CMK (cell line): ENCODE measurements at regions not wholly inside any gene's neighbourhood (a gene's known extent, or its start where the extent isn't known, plus 50 kb on each side); places are given as distances from the start of the nearest gene placed in this dataset.
"Not testable (repeated sequence)": the region's sequence is repeated elsewhere in the genome, so short reads cannot be mapped to it uniquely, and the experiment has no call there.

Experiments
- DNase-seq: peaks from one replicate; pipeline ENCODE4 v3.0.0-alpha.2; 2010; ENCODE audit warnings: low read depth

DNA sequence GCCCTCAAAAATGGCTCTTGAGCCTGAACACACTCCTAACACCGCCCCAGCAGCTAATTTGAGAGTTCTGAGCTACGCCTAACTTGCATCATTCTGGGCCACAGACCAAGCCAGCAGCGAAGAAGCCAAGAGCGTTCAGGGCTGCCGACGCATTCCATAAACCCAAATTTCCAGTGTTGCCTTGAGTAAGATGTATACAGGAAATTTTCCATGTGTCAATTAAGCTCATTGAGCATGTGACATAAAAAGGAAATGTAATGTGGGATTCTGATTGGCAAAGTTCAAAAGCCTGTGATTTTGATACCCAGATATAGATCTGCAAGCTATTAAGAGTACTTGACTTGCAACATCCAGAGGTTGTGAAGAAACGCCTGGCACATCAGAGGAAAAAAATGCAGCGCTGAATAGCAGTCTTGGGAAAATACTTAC, 148.6 kb upstream of the NR2F2 start:
- DNase-seq: no peak

DNA sequence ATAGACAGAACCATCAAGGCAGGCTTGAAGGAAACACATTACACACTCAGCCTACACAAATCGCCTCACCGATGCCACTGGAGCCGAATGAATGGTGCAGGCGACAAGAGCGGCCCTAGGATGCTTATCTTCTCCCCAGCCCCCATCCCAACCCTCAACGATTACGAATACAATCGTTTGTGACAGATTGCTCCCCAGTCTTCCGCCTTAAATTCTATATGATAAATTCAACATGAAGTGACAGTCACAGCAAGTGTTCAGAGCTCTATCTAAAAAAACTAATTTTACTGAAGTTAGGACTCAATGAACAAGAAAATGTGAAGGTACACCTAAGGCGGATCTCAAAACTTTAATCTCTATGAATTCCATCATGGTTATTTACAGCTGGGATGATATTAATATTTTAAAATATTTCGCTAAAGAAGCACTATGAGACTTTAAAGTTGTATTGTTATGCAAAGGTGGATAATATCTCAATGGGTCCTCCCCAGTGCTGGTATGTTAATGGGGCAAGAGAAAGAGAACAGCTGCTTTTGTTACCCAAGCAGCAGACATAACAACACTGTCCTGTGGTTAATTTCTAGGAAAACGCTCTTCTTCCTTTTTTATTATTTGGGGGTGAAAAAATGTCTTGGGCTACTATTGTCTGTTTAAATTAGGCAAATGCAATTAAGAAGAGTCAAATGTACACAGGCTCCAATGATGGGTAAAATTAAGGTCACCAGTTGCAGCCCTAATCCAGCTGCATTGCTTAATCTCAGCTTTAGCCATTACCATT, 147.6 kb upstream of the NR2F2 start:
- no peak for DNase-seq

DNA sequence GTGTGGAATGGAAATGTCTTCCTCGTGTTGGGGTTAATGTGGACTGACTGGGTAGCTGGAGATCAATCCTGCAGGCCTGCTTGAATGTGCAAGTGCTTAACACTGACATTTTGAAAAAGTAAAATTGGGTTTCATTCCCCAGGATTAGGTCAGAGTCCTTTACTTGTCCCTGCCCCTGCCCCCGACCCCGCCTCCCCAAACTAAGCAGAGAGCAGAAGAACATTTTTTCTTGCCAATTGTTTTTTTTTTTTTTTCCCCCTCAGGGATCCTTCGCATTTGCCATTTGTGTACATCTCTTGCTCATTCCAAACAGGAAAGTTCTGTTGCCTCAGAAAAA, 147.0 kb upstream of the NR2F2 start:
- DNase-seq: no peak

DNA sequence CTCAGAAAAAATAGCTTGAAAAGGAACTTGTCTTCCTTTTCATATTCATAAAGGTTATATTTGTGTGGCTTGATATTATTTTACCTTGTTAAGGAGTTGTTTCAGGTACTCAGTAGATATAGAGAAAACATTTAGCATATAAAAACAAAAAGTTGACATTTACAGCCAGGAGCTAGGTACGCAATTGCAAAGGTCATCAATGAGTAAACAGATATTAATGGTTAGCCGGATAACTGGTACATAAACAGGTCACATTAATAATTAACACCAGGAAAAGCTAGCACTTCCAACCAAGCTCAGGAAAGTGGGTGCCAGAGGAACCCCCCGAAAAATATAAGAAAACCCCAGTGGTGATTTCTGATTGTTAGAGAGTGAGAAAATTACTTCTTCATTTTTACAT, 146.6 kb upstream of the NR2F2 start:
- DNase-seq: no peak

GRCh38 chr15:96184297-96184696, 146.2 kb upstream of the NR2F2 start:
- DNase-seq: no peak

GRCh38 chr15:96186105-96186504, 144.4 kb upstream of the NR2F2 start:
- no peak for DNase-seq

GRCh38 chr15:96187341-96188305, 142.9 kb upstream of the NR2F2 start:
- no peak for DNase-seq

GRCh38 chr15:96197721-96198120, 132.8 kb upstream of the NR2F2 start:
- DNase-seq: no peak

- DNase-seq: no peak
Measured at GRCh38 chr15:96199111-96199510, 131.4 kb upstream of the NR2F2 start.

- DNase-seq: no peak
Measured at GRCh38 chr15:96200357-96200967, 130.0 kb upstream of the NR2F2 start.

- no peak for DNase-seq
Measured at GRCh38 chr15:96201696-96202095, 128.8 kb upstream of the NR2F2 start.

GRCh38 chr15:96205588-96205987, 124.9 kb upstream of the NR2F2 start:
- DNase-seq: not testable (repeated sequence)

DNA sequence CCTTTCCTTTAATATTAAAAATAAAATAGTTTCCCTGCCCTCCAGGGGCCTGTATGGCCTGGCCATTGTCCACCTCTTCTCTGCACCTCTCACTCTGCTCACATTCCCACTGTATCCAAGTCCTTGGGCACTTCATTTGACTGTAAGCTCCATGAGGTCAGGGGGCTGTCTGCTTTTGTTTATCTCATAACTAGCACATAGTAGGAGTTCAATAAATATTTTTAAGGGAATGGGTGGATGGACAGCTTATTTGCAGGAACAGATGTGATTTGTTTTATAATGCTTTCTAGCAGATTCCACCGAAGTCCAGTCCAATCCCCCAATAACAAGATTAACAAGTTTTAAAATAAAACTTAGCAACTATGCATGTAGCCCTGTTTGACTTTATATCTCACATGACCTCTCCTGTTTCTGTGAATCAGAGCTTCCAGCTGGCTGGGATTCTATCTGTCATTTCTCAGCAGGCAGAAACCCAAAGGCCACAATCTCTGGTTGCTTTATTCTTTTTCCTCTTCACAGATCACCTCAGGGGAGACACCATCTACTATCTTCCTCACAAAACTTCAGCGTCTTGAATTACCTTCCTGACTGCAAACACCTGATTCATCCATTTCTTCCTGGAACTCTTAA, 123.0 kb upstream of the NR2F2 start:
- DNase-seq: no peak

- no peak for DNase-seq
Measured at GRCh38 chr15:96209285-96209735, 121.2 kb upstream of the NR2F2 start.

GRCh38 chr15:96213045-96213444, 117.5 kb upstream of the NR2F2 start:
- DNase-seq: no peak

DNA sequence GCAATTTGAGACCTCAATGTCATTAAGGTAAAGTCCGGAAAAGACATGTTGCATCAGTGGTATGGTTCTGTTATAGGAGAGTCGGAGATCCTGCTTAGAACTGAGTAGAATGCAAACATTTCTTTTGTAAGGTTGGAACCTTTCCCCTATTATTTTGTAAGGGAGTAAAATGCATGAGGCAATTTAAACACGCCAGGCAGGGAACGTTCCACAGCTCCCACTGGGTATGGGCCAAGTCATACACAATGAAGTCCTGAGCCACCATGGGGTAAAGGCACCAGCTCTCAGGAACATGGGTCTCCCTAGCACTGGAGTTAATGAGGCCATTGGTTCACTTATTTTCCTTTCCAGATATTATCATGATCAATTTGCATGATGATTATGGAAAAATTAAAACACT, 116.6 kb upstream of the NR2F2 start:
- DNase-seq: no peak

GRCh38 chr15:96216481-96216880, 114.0 kb upstream of the NR2F2 start:
- DNase-seq: not testable (repeated sequence)

DNA sequence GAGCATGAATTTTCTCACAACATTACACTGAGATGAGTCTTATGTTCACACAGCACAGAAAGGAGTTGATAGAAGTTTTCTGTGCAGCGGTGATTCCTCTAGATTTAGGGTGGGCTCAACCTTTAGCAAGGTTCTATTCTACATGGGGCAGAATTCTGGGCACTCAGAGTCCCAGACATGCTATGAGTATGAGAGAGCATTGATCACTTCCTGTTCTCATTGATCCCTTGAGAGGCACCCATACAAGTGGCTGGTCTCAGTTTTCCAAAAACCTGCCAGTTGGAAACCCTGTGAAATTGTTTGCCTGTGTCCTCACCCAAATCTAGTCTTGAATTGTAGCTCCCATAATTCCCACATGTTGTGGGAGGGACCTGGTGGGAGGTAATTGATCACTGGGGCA, 112.5 kb upstream of the NR2F2 start:
- DNase-seq: no peak

GRCh38 chr15:96218623-96219455, 111.7 kb upstream of the NR2F2 start:
- DNase-seq: no peak

GRCh38 chr15:96219681-96220080, 110.8 kb upstream of the NR2F2 start:
- DNase-seq: no peak

DNA sequence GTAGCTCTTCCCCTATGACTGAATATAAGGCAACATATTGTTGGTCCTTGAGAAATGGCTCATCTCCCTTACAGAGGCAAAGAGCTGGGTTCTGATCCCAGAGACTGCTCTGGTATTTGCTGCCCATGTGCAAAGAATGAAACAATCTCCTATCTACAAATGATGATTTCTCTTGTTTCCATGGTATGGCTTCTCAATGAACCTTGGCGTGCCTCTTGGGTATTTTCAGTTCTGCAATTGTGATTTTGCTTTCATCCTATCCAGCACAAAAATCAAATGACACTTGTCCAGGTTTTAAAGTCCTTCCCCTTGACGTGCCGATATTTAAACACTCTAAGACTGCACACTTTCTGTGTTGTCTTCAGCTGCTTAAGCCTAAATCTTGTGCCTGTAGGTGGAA, 109.8 kb upstream of the NR2F2 start:
- no peak for DNase-seq
